ENCODE measurements at regions not wholly inside any gene's neighbourhood (a gene's known extent, or its start where the extent isn't known, plus 50 kb on each side); places are given as distances from the start of the nearest gene placed in this dataset.

- Histone ChIP-seq H2AFZ (ENCODE audit: low read depth, low read length, poor library complexity, severe bottlenecking) (no peak overlapping the region), H3K4me2 (ENCODE audit: low read length) (no peak overlapping the region), H3K9me2 (ENCODE audit: insufficient read depth) (no peaks in the 10 kb centered on the region), H3K79me2 (ENCODE audit: insufficient read depth, low read length) (no peaks in the 10 kb centered on the region), H3K36me3 (ENCODE audit: control insufficient read depth in 1 of 2, insufficient read depth in 2 of 2, low read length in 2 of 2) (no peaks in the 10 kb centered on the region), H3K9ac (ENCODE audit: low read length) (no peak overlapping the region), H3K4me3 (replicated peaks in 1 of 2; ENCODE audit: low read depth in 1 of 2, low read length in 2 of 2) (no peak overlapping the region), H4K20me1 (ENCODE audit: insufficient read depth) (no peaks in the 10 kb centered on the region), H3K27me3 (ENCODE audit: insufficient read depth, low read length) (no peaks in the 10 kb centered on the region), H3K9me3 (ENCODE audit: control insufficient read depth in 1 of 2, insufficient read depth in 1 of 2, low read depth in 1 of 2, low read length in 2 of 2) (peaks cover 19 to 22% of the 10 kb centered on the region in 2 experiments; a peak in 3 of 4 replicates), H3K4me1 (ENCODE audit: control insufficient read depth in 1 of 2, insufficient read depth in 2 of 2, low read length in 2 of 2) (no peaks in the 10 kb centered on the region), H3K27ac (ENCODE audit: low read depth, low read length) (no peak overlapping the region)
- DNase-seq (ENCODE audit: low read depth, low spot score) = no peak
- ChIA-PET POLR2A (no interaction called here), RAD21 (ENCODE audit: low non-redundant PET in 1 of 2, low total read pairs in 2 of 2, uncharacterized antibody in 2 of 2, unreplicated experiment in 2 of 2) (no interaction called here), CTCF (no interaction called here)
- BruUV-seq (replicated peaks) = no TSS peak
- TF ChIP-seq FOSL1 (IDR thresholded peaks at IDR 0.05; ENCODE audit: low read depth) = no peak
- TF ChIP-seq POLR2A (IDR thresholded peaks at IDR 0.05; ENCODE audit: borderline replicate concordance, extremely low read depth, insufficient read depth, insufficient read length) = no peak
- TF ChIP-seq SP1 (IDR thresholded peaks at IDR 0.05; ENCODE audit: low read depth) = no peak
- TF ChIP-seq SRF (IDR thresholded peaks at IDR 0.05; ENCODE audit: low read depth) = no peak
- no peak for TF ChIP-seq CBX3 (IDR thresholded peaks at IDR 0.05; ENCODE audit: low read depth)
- no peak for TF ChIP-seq EZH2phosphoT487 (IDR thresholded peaks at IDR 0.05; ENCODE audit: borderline replicate concordance)
- no peak for TF ChIP-seq REST (IDR thresholded peaks at IDR 0.05; ENCODE audit: low read depth)
- no peak for TF ChIP-seq EGR1 (IDR thresholded peaks at IDR 0.05; ENCODE audit: low read depth)
- no peak for TF ChIP-seq ZBTB33 (IDR thresholded peaks at IDR 0.05; ENCODE audit: extremely low read depth, insufficient replicate concordance, low read length)
- TF ChIP-seq YY1 (IDR thresholded peaks at IDR 0.05; ENCODE audit: extremely low read depth, insufficient replicate concordance, low read depth, low read length) = no peak
- no peak for TF ChIP-seq ZNF274 (IDR thresholded peaks at IDR 0.05; ENCODE audit: low read depth, low read length)
- no peak for TF ChIP-seq CTCF (IDR thresholded peaks at IDR 0.05 in 2 of 3, conservative IDR thresholded peaks at IDR 0.05 in 1 of 3; ENCODE audit: borderline replicate concordance in 1 of 3, insufficient read depth in 1 of 3, low read depth in 2 of 3, low read length in 2 of 3)
- no peak for TF ChIP-seq MAX (IDR thresholded peaks at IDR 0.05)
- no peak for TF ChIP-seq TCF7L2 (IDR thresholded peaks at IDR 0.05; ENCODE audit: borderline replicate concordance, extremely low read depth, insufficient read depth, insufficient read length)
- TF ChIP-seq EZH2 (IDR thresholded peaks at IDR 0.05) = no peak
- TF ChIP-seq SIN3A (IDR thresholded peaks at IDR 0.05; ENCODE audit: low read depth) = no peak
- TF ChIP-seq ZFX (IDR thresholded peaks at IDR 0.05) = no peak
- no peak for TF ChIP-seq JUND (IDR thresholded peaks at IDR 0.05)
- no peak for ATAC-seq
- intact Hi-C loops (cut with micrococcal nuclease) = no loop called here
These were observed 141.3 kb upstream of the NCAM2 start for GRCh38 chr21:20856926-20857325.

All from HCT116 (cell line).